ENCODE measurements at regions not wholly inside any gene's neighbourhood (a gene's known extent, or its start where the extent isn't known, plus 50 kb on each side); places are given as distances from the start of the nearest gene placed in this dataset.

- TF ChIP-seq SIN3A (IDR thresholded peaks at IDR 0.05; ENCODE audit: low read depth, low read length) (no peak), POU2F2 (IDR thresholded peaks at IDR 0.05; ENCODE audit: borderline replicate concordance, low read depth, low read length) (no peak), POLR2A (IDR thresholded peaks at IDR 0.05; ENCODE audit: low read depth, low read length) (no peak), CTCF (IDR thresholded peaks at IDR 0.05 in 2 of 3, conservative IDR thresholded peaks at IDR 0.05 in 1 of 3; ENCODE audit: control insufficient read depth in 2 of 3, extremely low read depth in 1 of 3, insufficient read depth in 1 of 3, low read depth in 3 of 3, low read length in 3 of 3) (no peak), CHD1 (IDR thresholded peaks at IDR 0.05; ENCODE audit: low read depth, low read length) (no peak), JUNB (IDR thresholded peaks at IDR 0.05) (no peak), KAT2A (conservative IDR thresholded peaks at IDR 0.05; ENCODE audit: control insufficient read depth, low read depth, low read length) (no peak), REST (IDR thresholded peaks at IDR 0.05; ENCODE audit: low read depth, low read length) (no peak), SMC3 (IDR thresholded peaks at IDR 0.05; ENCODE audit: borderline replicate concordance, low read length) (no peak)
Measured at GRCh38 chr10:35268791-35269257, 67.5 kb upstream of the CCNY start.
